Stomach (tissue), 8 donors: ENCODE measurements at regions not wholly inside any gene's neighbourhood (a gene's known extent, or its start where the extent isn't known, plus 50 kb on each side); places are given as distances from the start of the nearest gene placed in this dataset.
A peak's percentile ranks its signal among the peaks of the same experiment; 100 is the strongest.

Experiments
- DNase-seq, 2 donors: peaks; one replicate each; pipeline versions ENCODE4 v3.0.0 to v3.0.0-alpha.2; 2013 to 2019
- H3K27ac ChIP-seq, 5 donors: fragments of 200-600 bp in 4 of 5; sonication (generic) in 4 of 5; one replicate each; pipeline ENCODE4 v1.5.1; 2013 to 2019; ENCODE audit warnings: mild to moderate bottlenecking in 1 of 5, moderate library complexity in 1 of 5
- H3K27me3 ChIP-seq, 3 donors: fragments of 200-600 bp; sonication (generic); one replicate each; pipeline ENCODE4 v1.5.1; 2017 to 2019; ENCODE audit warnings: mixed run types in 1 of 3
- H3K36me3 ChIP-seq, 4 donors: fragments of 200-600 bp; sonication (generic); 1 replicate in 3 of 4; 2 replicates in 1 of 4; pipeline ENCODE4 v1.5.1; 2016 to 2019
- H3K4me1 ChIP-seq, 4 donors: fragments of 200-600 bp; sonication (generic); one replicate each; pipeline ENCODE4 v1.5.1; 2016 to 2019
- H3K4me3 ChIP-seq, 4 donors: fragments of 200-600 bp; sonication (generic) in 3 of 4; one replicate each; pipeline ENCODE4 v1.5.1; 2016 to 2019; ENCODE audit warnings: mild to moderate bottlenecking in 1 of 4
- H3K9me3 ChIP-seq, 4 donors: fragments of 200-600 bp; sonication (generic); one replicate each; pipeline ENCODE4 v1.5.1; 2016 to 2019
- CTCF ChIP-seq, 7 experiments: fragments of 450-650 bp in 4 of 7; fragments of 200-600 bp in 3 of 7; sonication (generic) in 3 of 7; IDR thresholded peaks; one replicate each; pipeline ENCODE4 v1.5.1; 2016 to 2019; ENCODE audit warnings: antibody characterized with exemption in 7 of 7, control low read depth in 2 of 7, mild to moderate bottlenecking in 1 of 7
- EP300 ChIP-seq: sonication (generic); formaldehyde crosslinking; IDR thresholded peaks from one replicate; pipeline ENCODE4 v1.6.1; 2017; ENCODE audit warnings: antibody characterized with exemption
- POLR2A ChIP-seq, 4 donors: fragments of 450-650 bp; IDR thresholded peaks; one replicate each; pipeline ENCODE4 v1.6.1; 2016; ENCODE audit warnings: antibody characterized with exemption in 4 of 4, control low read depth in 2 of 4, mild to moderate bottlenecking in 1 of 4, moderate library complexity in 1 of 4
- POLR2AphosphoS5 ChIP-seq, 3 donors: sonication (generic); formaldehyde crosslinking; IDR thresholded peaks; one replicate each; pipeline ENCODE4 v1.6.1; 2016; ENCODE audit warnings: antibody characterized with exemption in 3 of 3
- WGBS, 5 donors: extraction: QIAGEN DNeasy Blood & Tissue Kit in 3 of 5; methylation state at CpG; one replicate each; pipeline versions ENCODE4 v1.1.5 to v1.1.7; 2013 to 2018; 5-methylcytosine and 5-hydroxymethylcytosine counted together
- intact Hi-C: fragments of 100-400 bp; cut with DNase I; formaldehyde crosslinking; loops from one replicate; pipeline ENCODE4 v1.15.1; 2023; ENCODE audit warnings: low total_unique reads
- donor health status: healthy with polysubstance abuse.
- donor health status: Bipolar disorder and iron deficiency.
- donor health status: healthy.

GRCh38 chr1:183753464-183753891, 51.4 kb upstream of the RGL1 start:
- Histone ChIP-seq H3K4me1 (no peaks in the 10 kb centered on the region), H3K36me3 (no peaks in the 10 kb centered on the region), H3K9me3 (peaks cover 0 to 17% (median 6%) of the 10 kb centered on the region in 4 donors), H3K27ac (no peak overlapping the region), H3K4me3 (no peak overlapping the region), H3K27me3 (no peaks in the 10 kb centered on the region)
- intact Hi-C loops: no loop called here
- TF ChIP-seq CTCF (IDR thresholded peaks at IDR 0.05) (no peak), POLR2AphosphoS5 (IDR thresholded peaks at IDR 0.05) (no peak), EP300 (no peak), POLR2A (IDR thresholded peaks at IDR 0.05) (no peak)
- no peak for DNase-seq

- WGBS, 5 donors: 45 to 73% (median 65%) methylated on average over 1 of the region's 1 CpG
- TF ChIP-seq CTCF (IDR thresholded peaks at IDR 0.05) (no peak), POLR2A (IDR thresholded peaks at IDR 0.05) (no peak), POLR2AphosphoS5 (IDR thresholded peaks at IDR 0.05) (no peak), EP300 (no peak)
- Histone ChIP-seq H3K9me3 (peaks cover 0 to under 1% (median 0%) of the 10 kb centered on the region in 4 donors), H3K4me1 (no peaks in the 10 kb centered on the region), H3K27me3 (no peaks in the 10 kb centered on the region), H3K36me3 (no peaks in the 10 kb centered on the region), H3K27ac (no peak overlapping the region), H3K4me3 (no peak overlapping the region)
- no peak for DNase-seq
- intact Hi-C loops: no loop called here
Observed at GRCh38 chr1:183744132-183744913, 60.6 kb upstream of the RGL1 start.

GRCh38 chr1:183742355-183742754, 62.6 kb upstream of the RGL1 start:
- TF ChIP-seq CTCF (IDR thresholded peaks at IDR 0.05): no peak
- no peak overlapping the region for H3K27ac ChIP-seq
- no peaks in the 10 kb centered on the region for H3K36me3 ChIP-seq
- H3K4me3 ChIP-seq: no peak overlapping the region
- no peaks in the 10 kb centered on the region for H3K4me1 ChIP-seq
- intact Hi-C loops: no loop called here
- no peaks in the 10 kb centered on the region for H3K27me3 ChIP-seq
- WGBS, 5 donors: 81 to 87% (median 85%) methylated on average over 4 of the region's 4 CpGs
- no peak for DNase-seq
- no peaks in the 10 kb centered on the region for H3K9me3 ChIP-seq

- peaks cover 0 to 15% (median 3%) of the 10 kb centered on the region in 4 donors for H3K4me1 ChIP-seq
- DNase-seq: peak in 1 of 2 donors; percentile 64
- H3K36me3 ChIP-seq: no peaks in the 10 kb centered on the region
- intact Hi-C loops: no loop called here
- no peaks in the 10 kb centered on the region for H3K9me3 ChIP-seq
- no peak overlapping the region for H3K27ac ChIP-seq
- TF ChIP-seq CTCF (IDR thresholded peaks at IDR 0.05): no peak
- TF ChIP-seq EP300: no peak
- TF ChIP-seq POLR2AphosphoS5 (IDR thresholded peaks at IDR 0.05): no peak
- TF ChIP-seq POLR2A (IDR thresholded peaks at IDR 0.05): no peak
- H3K4me3 ChIP-seq: no peak overlapping the region
- H3K27me3 ChIP-seq: no peaks in the 10 kb centered on the region
- 49 to 71% (median 60%) methylated on average over 6 of the region's 6 CpGs for WGBS, 5 donors
Observed at GRCh38 chr1:183739741-183740271, 65.1 kb upstream of the RGL1 start.
